Endodermal cell (in vitro differentiated cells): ENCODE measurements at regions not wholly inside any gene's neighbourhood (a gene's known extent, or its start where the extent isn't known, plus 50 kb on each side); places are given as distances from the start of the nearest gene placed in this dataset.

Experiments used
- DNase-seq: peaks from one replicate; pipeline ENCODE4 v3.0.0-alpha.2; 2017
- H3K27ac ChIP-seq: 2 replicates; pipeline ENCODE4 v1.5.1; 2013; ENCODE audit warnings: mild to moderate bottlenecking, low read depth, low read length, moderate library complexity
- H3K27me3 ChIP-seq: 2 replicates; pipeline ENCODE4 v1.6.1; 2013; ENCODE audit warnings: mild to moderate bottlenecking, low read length, moderate library complexity; ENCODE audit not compliant: insufficient read depth, control insufficient read depth, poor library complexity, severe bottlenecking
- H3K36me3 ChIP-seq: 2 replicates; pipeline ENCODE4 v1.7.0; 2013; ENCODE audit warnings: mild to moderate bottlenecking, low read length, moderate library complexity; ENCODE audit not compliant: control insufficient read depth, insufficient read depth
- H3K4me1 ChIP-seq: one replicate; pipeline ENCODE4 v1.7.0; 2013; ENCODE audit warnings: low read length; ENCODE audit not compliant: control insufficient read depth, insufficient read depth
- H3K4me3 ChIP-seq: 2 replicates; pipeline ENCODE4 v1.5.1; 2013; ENCODE audit warnings: mild to moderate bottlenecking, low read length, moderate library complexity
- H3K9ac ChIP-seq: 2 replicates; pipeline ENCODE4 v1.6.1; 2013; ENCODE audit warnings: mild to moderate bottlenecking, low read length, moderate library complexity; ENCODE audit not compliant: poor library complexity, severe bottlenecking; ENCODE audit errors: extremely low read depth
- H3K9me3 ChIP-seq: 2 replicates; pipeline ENCODE4 v1.6.1; 2013; ENCODE audit warnings: mild to moderate bottlenecking, low read length, moderate library complexity; ENCODE audit not compliant: control insufficient read depth
- H3K27ac Mint-ChIP-seq: 2 replicates; pipeline ENCODE4 v1.8.0; 2020; ENCODE audit warnings: mixed read lengths
- H3K27me3 Mint-ChIP-seq: 2 replicates; pipeline ENCODE4 v1.8.0; 2021; ENCODE audit warnings: mild to moderate bottlenecking, mixed read lengths; ENCODE audit not compliant: insufficient read depth
- H3K36me3 Mint-ChIP-seq: 2 replicates; pipeline ENCODE4 v1.8.0; 2020; ENCODE audit warnings: low read depth, mixed read lengths
- H3K4me1 Mint-ChIP-seq: 2 replicates; pipeline ENCODE4 v1.8.0; 2020; ENCODE audit warnings: mixed read lengths
- H3K4me3 Mint-ChIP-seq: 2 replicates; pipeline ENCODE4 v1.8.0; 2020; ENCODE audit warnings: mild to moderate bottlenecking, moderate library complexity, mixed read lengths
- H3K9me3 Mint-ChIP-seq: 2 replicates; pipeline ENCODE4 v1.8.0; 2020; ENCODE audit warnings: mild to moderate bottlenecking, mixed read lengths
- CTCF ChIP-seq: fragments of 200-600 bp; sonication (generic); conservative IDR thresholded peaks from 2 replicates; pipeline ENCODE4 v1.5.0; 2021; ENCODE audit warnings: antibody characterized with exemption, mild to moderate bottlenecking
- WGBS, 2 experiments: methylation state at CpG; one replicate each; pipeline versions ENCODE4 v1.1.5 to v1.1.7; 2013; ENCODE audit warnings: missing lambda C conversion rate in 2 of 2, mixed read lengths in 1 of 2; ENCODE audit not compliant: insufficient coverage in 1 of 2, insufficient read length in 1 of 2; 5-methylcytosine and 5-hydroxymethylcytosine counted together

DNA sequence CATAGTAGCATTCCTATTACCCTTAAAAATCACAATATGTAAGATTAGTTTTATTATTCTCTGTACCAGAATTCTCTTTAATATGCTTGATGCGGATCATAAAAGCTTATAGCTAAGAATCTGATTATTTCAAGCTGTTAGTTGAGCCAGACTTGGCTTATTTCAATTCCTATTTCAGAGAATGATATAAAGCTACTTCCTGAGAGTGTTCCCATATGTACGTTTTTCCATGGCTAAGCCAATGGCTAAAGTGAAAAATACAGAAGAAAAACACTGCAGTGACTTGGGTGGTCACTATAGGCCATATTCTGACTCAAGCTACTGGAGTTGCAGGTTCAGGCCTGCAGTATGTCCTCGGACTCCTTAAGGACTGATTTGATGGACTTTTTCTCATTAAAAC is 97.9 kb upstream of the EEF1E1 start:
- H3K27me3 Mint-ChIP-seq, result peaks cover 24% of the 10 kb centered on the region
- H3K4me3 Mint-ChIP-seq, result no peak overlapping the region
- H3K9me3 ChIP-seq, result no peaks in the 10 kb centered on the region
- no peak overlapping the region for H3K27ac ChIP-seq
- no peaks in the 10 kb centered on the region for H3K36me3 Mint-ChIP-seq
- no peaks in the 10 kb centered on the region for H3K36me3 ChIP-seq
- DNase-seq, result no peak
- H3K27ac Mint-ChIP-seq, result no peak overlapping the region
- H3K9ac ChIP-seq, result no peak overlapping the region
- H3K27me3 ChIP-seq, result no peaks in the 10 kb centered on the region
- H3K9me3 Mint-ChIP-seq, result no peaks in the 10 kb centered on the region
- no peak overlapping the region for H3K4me3 ChIP-seq
- no peak for TF ChIP-seq CTCF
- H3K4me1 ChIP-seq, result no peaks in the 10 kb centered on the region
- peaks cover 2% of the 10 kb centered on the region for H3K4me1 Mint-ChIP-seq
- WGBS, 2 experiments, result 89 to 91% methylated on average over 3 of the region's 3 CpGs

DNA sequence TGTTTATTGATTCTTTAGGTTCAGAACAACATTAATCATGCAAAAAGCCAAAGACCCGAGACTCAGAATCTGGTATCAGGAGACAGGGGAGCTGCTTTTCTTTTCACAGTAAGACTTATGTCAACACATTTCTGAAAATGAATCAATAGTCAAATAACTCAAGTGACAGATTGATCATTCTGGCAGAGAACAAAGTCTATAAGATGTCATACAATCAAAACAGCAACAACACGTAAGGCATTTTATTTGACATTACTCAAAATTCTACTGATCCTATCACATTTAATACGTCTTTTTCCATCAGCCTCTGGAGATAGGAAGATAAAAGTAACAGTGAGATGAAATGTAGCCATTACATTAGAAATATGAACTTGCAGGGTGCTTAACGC is 93.4 kb upstream of the EEF1E1 start:
- H3K27ac ChIP-seq, result no peak overlapping the region
- DNase-seq, result no peak
- TF ChIP-seq CTCF, result no peak
- H3K4me1 ChIP-seq, result peaks cover 4% of the 10 kb centered on the region
- no peaks in the 10 kb centered on the region for H3K36me3 ChIP-seq
- H3K27ac Mint-ChIP-seq, result no peak overlapping the region
- H3K27me3 Mint-ChIP-seq, result peaks cover 4% of the 10 kb centered on the region
- peak overlapping the region; percentile 25 for H3K4me3 ChIP-seq
- no peaks in the 10 kb centered on the region for H3K9me3 ChIP-seq
- no peak overlapping the region for H3K9ac ChIP-seq
- no peaks in the 10 kb centered on the region for H3K36me3 Mint-ChIP-seq
- H3K9me3 Mint-ChIP-seq, result no peaks in the 10 kb centered on the region
- WGBS, 2 experiments, result 82 to 91% methylated on average over 1 to 3 of the region's 4 CpGs
- peaks cover 17% of the 10 kb centered on the region for H3K4me1 Mint-ChIP-seq
- no peaks in the 10 kb centered on the region for H3K27me3 ChIP-seq
- no peak overlapping the region for H3K4me3 Mint-ChIP-seq

DNA sequence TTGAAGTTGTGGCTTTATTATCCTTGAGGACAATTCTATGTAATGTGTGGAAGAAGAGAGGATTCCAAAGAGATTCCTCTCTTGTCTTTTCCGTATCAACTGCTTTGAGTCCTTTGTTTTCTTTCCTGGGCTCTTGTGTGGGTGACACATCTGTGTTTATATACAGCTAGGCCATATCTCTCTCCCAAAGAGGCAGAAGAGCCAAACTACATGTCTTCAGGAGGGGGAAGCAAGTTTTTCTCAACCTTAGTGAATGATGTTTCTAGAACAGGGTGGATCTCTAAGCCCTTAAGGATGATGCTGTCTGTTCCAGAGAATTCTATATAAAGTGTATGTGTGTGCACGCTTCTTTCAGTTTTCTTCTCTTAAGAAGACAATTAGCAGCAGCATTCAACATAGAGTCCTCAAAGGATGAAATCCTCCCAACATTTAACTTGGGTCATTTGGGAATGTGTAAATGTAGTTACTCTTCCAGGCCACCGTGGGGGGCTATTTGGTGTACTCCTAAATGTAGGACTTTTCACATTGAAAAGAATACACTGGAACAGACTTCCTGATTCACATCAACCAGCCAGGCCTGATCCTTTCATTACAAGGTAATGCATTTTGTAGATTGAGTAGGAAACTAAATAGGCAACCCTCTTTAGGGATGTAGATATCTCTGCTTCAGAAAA is 92.8 kb upstream of the EEF1E1 start:
- no peaks in the 10 kb centered on the region for H3K9me3 Mint-ChIP-seq
- H3K27me3 ChIP-seq, result no peaks in the 10 kb centered on the region
- no peaks in the 10 kb centered on the region for H3K9me3 ChIP-seq
- DNase-seq, result peak; percentile 63
- H3K27ac ChIP-seq, result peak overlapping the region; percentile 1
- H3K4me3 ChIP-seq, result peak overlapping the region; percentile 25
- H3K27me3 Mint-ChIP-seq, result no peaks in the 10 kb centered on the region
- 86% methylated on average over 3 of the region's 3 CpGs; no CpG with 5 or more reads in 1 of the 2 experiments for WGBS, 2 experiments
- H3K36me3 Mint-ChIP-seq, result no peaks in the 10 kb centered on the region
- no peak overlapping the region for H3K27ac Mint-ChIP-seq
- peak; percentile 71 for TF ChIP-seq CTCF
- H3K4me1 ChIP-seq, result peaks cover 4% of the 10 kb centered on the region
- peaks cover 17% of the 10 kb centered on the region for H3K4me1 Mint-ChIP-seq
- H3K9ac ChIP-seq, result no peak overlapping the region
- H3K36me3 ChIP-seq, result no peaks in the 10 kb centered on the region
- H3K4me3 Mint-ChIP-seq, result no peak overlapping the region
